ENCODE measurements at regions not wholly inside any gene's neighbourhood (a gene's known extent, or its start where the extent isn't known, plus 50 kb on each side); places are given as distances from the start of the nearest gene placed in this dataset.
A peak's percentile ranks its signal among the peaks of the same experiment; 100 is the strongest.

GRCh38 chr16:86872131-86872530 lies 293.8 kb downstream of the FOXL1 start:
- Histone ChIP-seq H3K27ac (no peak overlapping the region), H2AFZ (no peak overlapping the region), H3K9me2 (replicated peaks; ENCODE audit: insufficient read depth) (no peaks in the 10 kb centered on the region), H3K36me3 (replicated peaks; ENCODE audit: insufficient read depth, low read depth) (no peaks in the 10 kb centered on the region), H3K27me3 (peaks cover 8% of the 10 kb centered on the region), H3K79me2 (no peaks in the 10 kb centered on the region), H3K9me3 (ENCODE audit: low read depth) (no peaks in the 10 kb centered on the region), H3K4me1 (ENCODE audit: insufficient read depth) (no peaks in the 10 kb centered on the region), H4K20me1 (ENCODE audit: insufficient read depth, poor library complexity, severe bottlenecking) (no peaks in the 10 kb centered on the region), H3K4me2 (no peak overlapping the region), H3K4me3 (no peak overlapping the region)
- TF ChIP-seq EZH2phosphoT487 (IDR thresholded peaks at IDR 0.05; ENCODE audit: low read depth, severe bottlenecking, unreplicated experiment) (no peak), EZH2 (IDR thresholded peaks at IDR 0.05; ENCODE audit: borderline replicate concordance) (no peak)
- TF ChIP-seq, protein P1, sequence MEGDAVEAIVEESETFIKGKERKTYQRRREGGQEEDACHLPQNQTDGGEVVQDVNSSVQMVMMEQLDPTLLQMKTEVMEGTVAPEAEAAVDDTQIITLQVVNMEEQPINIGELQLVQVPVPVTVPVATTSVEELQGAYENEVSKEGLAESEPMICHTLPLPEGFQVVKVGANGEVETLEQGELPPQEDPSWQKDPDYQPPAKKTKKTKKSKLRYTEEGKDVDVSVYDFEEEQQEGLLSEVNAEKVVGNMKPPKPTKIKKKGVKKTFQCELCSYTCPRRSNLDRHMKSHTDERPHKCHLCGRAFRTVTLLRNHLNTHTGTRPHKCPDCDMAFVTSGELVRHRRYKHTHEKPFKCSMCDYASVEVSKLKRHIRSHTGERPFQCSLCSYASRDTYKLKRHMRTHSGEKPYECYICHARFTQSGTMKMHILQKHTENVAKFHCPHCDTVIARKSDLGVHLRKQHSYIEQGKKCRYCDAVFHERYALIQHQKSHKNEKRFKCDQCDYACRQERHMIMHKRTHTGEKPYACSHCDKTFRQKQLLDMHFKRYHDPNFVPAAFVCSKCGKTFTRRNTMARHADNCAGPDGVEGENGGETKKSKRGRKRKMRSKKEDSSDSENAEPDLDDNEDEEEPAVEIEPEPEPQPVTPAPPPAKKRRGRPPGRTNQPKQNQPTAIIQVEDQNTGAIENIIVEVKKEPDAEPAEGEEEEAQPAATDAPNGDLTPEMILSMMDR (IDR thresholded peaks at IDR 0.05; ENCODE audit: poor library complexity): no peak
- 81% methylated on average over 9 of the region's 9 CpGs for WGBS (ENCODE audit: low lambda C conversion rate, missing lambda C conversion rate)
- DNase-seq (ENCODE audit: low spot score): no peak

- TF ChIP-seq, protein P1 (IDR thresholded peaks at IDR 0.05; ENCODE audit: poor library complexity): no peak
- no peak for TF ChIP-seq EZH2phosphoT487 (IDR thresholded peaks at IDR 0.05; ENCODE audit: low read depth, severe bottlenecking, unreplicated experiment)
- TF ChIP-seq EZH2 (IDR thresholded peaks at IDR 0.05; ENCODE audit: borderline replicate concordance): no peak
- Histone ChIP-seq H3K36me3 (replicated peaks; ENCODE audit: insufficient read depth, low read depth) (no peaks in the 10 kb centered on the region), H4K20me1 (ENCODE audit: insufficient read depth, poor library complexity, severe bottlenecking) (no peaks in the 10 kb centered on the region), H3K4me2 (no peak overlapping the region), H3K4me3 (no peak overlapping the region), H3K79me2 (no peaks in the 10 kb centered on the region), H3K27ac (no peak overlapping the region), H3K4me1 (ENCODE audit: insufficient read depth) (no peaks in the 10 kb centered on the region), H2AFZ (no peak overlapping the region), H3K27me3 (peaks cover 15% of the 10 kb centered on the region), H3K9me3 (ENCODE audit: low read depth) (no peaks in the 10 kb centered on the region), H3K9me2 (replicated peaks; ENCODE audit: insufficient read depth) (no peaks in the 10 kb centered on the region)
- DNase-seq (ENCODE audit: low spot score): no peak
- WGBS (ENCODE audit: low lambda C conversion rate, missing lambda C conversion rate): 80% methylated on average over 8 of the region's 8 CpGs
Measured at GRCh38 chr16:86872833-86873232, 294.5 kb downstream of the FOXL1 start.

DNA sequence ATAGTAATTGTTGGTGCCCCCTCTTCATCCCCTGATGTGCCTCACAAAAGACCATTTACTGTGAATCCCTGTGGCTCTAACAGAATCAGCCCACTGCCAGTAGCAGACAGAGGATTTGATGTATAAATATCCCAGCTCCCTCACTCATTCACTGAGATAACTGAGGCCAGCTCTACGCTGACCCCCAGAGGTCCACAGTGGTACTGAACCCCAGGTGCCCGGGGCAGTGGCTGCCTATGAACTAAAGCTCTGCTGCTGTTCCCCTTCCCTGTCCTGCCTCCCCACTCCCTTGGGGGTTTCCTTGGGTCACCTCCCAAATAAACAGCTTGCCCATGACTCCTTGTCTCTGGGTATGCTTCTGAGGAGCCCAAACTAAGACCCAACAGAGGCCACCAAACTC lies 295.8 kb downstream of the FOXL1 start:
- Histone ChIP-seq H3K9me2 (replicated peaks; ENCODE audit: insufficient read depth) (no peaks in the 10 kb centered on the region), H3K79me2 (no peaks in the 10 kb centered on the region), H3K27me3 (peaks cover 20% of the 10 kb centered on the region), H2AFZ (no peak overlapping the region), H3K9me3 (ENCODE audit: low read depth) (no peaks in the 10 kb centered on the region), H4K20me1 (ENCODE audit: insufficient read depth, poor library complexity, severe bottlenecking) (no peaks in the 10 kb centered on the region), H3K36me3 (replicated peaks; ENCODE audit: insufficient read depth, low read depth) (no peaks in the 10 kb centered on the region), H3K4me3 (no peak overlapping the region), H3K4me1 (ENCODE audit: insufficient read depth) (no peaks in the 10 kb centered on the region), H3K27ac (no peak overlapping the region), H3K4me2 (no peak overlapping the region)
- DNase-seq (ENCODE audit: low spot score): peak; percentile 52
- WGBS (ENCODE audit: low lambda C conversion rate, missing lambda C conversion rate): 26% methylated on average over 2 of the region's 2 CpGs
- TF ChIP-seq EZH2 (IDR thresholded peaks at IDR 0.05; ENCODE audit: borderline replicate concordance): no peak
- TF ChIP-seq, protein P1 (IDR thresholded peaks at IDR 0.05; ENCODE audit: poor library complexity): peak; percentile 51

DNA sequence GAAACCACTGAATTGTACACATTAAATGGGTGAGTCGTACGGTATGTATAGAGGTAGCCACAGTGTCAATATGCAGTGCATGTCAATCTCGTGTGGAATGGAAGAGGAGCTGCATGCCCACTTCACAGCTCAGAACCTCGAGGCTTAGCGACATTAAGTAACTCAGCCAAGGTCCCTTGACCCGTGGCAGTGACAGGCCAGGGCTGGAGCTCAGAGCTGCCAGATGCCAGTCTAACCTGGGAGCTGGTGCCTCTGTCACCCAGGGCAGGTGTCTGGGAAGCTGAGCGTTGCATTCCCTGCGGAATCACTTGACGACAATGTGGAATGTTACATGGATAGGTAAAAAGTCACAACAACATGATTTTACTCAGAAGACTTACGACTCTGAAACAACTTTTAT lies 298.1 kb downstream of the FOXL1 start:
- H3K9me2 ChIP-seq (replicated peaks; ENCODE audit: insufficient read depth): no peaks in the 10 kb centered on the region
- no peaks in the 10 kb centered on the region for H3K36me3 ChIP-seq (replicated peaks; ENCODE audit: insufficient read depth, low read depth)
- H3K4me3 ChIP-seq: no peak overlapping the region
- 92% methylated on average over 10 of the region's 10 CpGs for WGBS (ENCODE audit: low lambda C conversion rate, missing lambda C conversion rate)
- no peak for TF ChIP-seq EZH2 (IDR thresholded peaks at IDR 0.05; ENCODE audit: borderline replicate concordance)
- no peak for TF ChIP-seq EZH2phosphoT487 (IDR thresholded peaks at IDR 0.05; ENCODE audit: low read depth, severe bottlenecking, unreplicated experiment)
- TF ChIP-seq, protein P1 (IDR thresholded peaks at IDR 0.05; ENCODE audit: poor library complexity): no peak
- no peaks in the 10 kb centered on the region for H4K20me1 ChIP-seq (ENCODE audit: insufficient read depth, poor library complexity, severe bottlenecking)
- peaks cover 20% of the 10 kb centered on the region for H3K27me3 ChIP-seq
- peaks cover 3% of the 10 kb centered on the region for H3K4me1 ChIP-seq (ENCODE audit: insufficient read depth)
- H3K79me2 ChIP-seq: no peaks in the 10 kb centered on the region
- H2AFZ ChIP-seq: no peak overlapping the region
- no peak for DNase-seq (ENCODE audit: low spot score)
- no peaks in the 10 kb centered on the region for H3K9me3 ChIP-seq (ENCODE audit: low read depth)
- no peak overlapping the region for H3K27ac ChIP-seq
- H3K4me2 ChIP-seq: no peak overlapping the region

All from hepatocyte (in vitro differentiated cells).